Liver (tissue), 6 donors: ENCODE measurements at regions not wholly inside any gene's neighbourhood (a gene's known extent, or its start where the extent isn't known, plus 50 kb on each side); places are given as distances from the start of the nearest gene placed in this dataset.
"Not testable (repeated sequence)": the region's sequence is repeated elsewhere in the genome, so short reads cannot be mapped to it uniquely, and the experiment has no call there.

Experiments
- DNase-seq: peaks from one replicate; pipeline ENCODE4 v3.0.0-alpha.2; 2017; ENCODE audit warnings: low spot score
- H3K27ac ChIP-seq, 2 donors: one replicate each; pipeline ENCODE4 v1.7.0; 2013; ENCODE audit warnings: inconsistent platforms in 2 of 2, low read length in 2 of 2, control low read depth in 1 of 2, low read depth in 1 of 2, mild to moderate bottlenecking in 1 of 2
- H3K27me3 ChIP-seq, 4 donors: one replicate each; pipeline versions ENCODE4 v1.6.1 to v1.7.0; 2013; ENCODE audit warnings: low read length in 3 of 4, inconsistent platforms in 1 of 4, mild to moderate bottlenecking in 1 of 4, moderate library complexity in 1 of 4; ENCODE audit not compliant: control insufficient read depth in 4 of 4, insufficient read depth in 4 of 4
- H3K36me3 ChIP-seq, 4 donors: one replicate each; pipeline versions ENCODE4 v1.6.1 to v1.7.0; 2013; ENCODE audit warnings: low read length in 3 of 4, mild to moderate bottlenecking in 3 of 4, low read depth in 1 of 4, moderate library complexity in 1 of 4; ENCODE audit not compliant: control insufficient read depth in 4 of 4, insufficient read depth in 3 of 4
- H3K4me1 ChIP-seq, 4 donors: one replicate each; pipeline versions ENCODE4 v1.6.1 to v1.7.0; 2013; ENCODE audit warnings: low read length in 3 of 4, mild to moderate bottlenecking in 3 of 4, moderate library complexity in 1 of 4; ENCODE audit not compliant: control insufficient read depth in 4 of 4, insufficient read depth in 4 of 4
- H3K4me3 ChIP-seq, 3 donors: one replicate each; pipeline versions ENCODE4 v1.6.1 to v1.7.0; 2013; ENCODE audit warnings: low read length in 3 of 3, control low read depth in 1 of 3, low read depth in 1 of 3, mild to moderate bottlenecking in 1 of 3
- H3K9ac ChIP-seq, 2 donors: one replicate each; pipeline ENCODE4 v1.7.0; 2013; ENCODE audit warnings: low read length in 2 of 2, mild to moderate bottlenecking in 2 of 2, moderate library complexity in 2 of 2, control low read depth in 1 of 2, low read depth in 1 of 2
- H3K9me3 ChIP-seq, 4 donors: one replicate each; pipeline versions ENCODE4 v1.6.1 to v1.7.0; 2013; ENCODE audit warnings: low read length in 3 of 4; ENCODE audit not compliant: control insufficient read depth in 4 of 4
- WGBS: extraction: QIAGEN DNeasy Blood & Tissue Kit; methylation state at CpG from one replicate; pipeline ENCODE4 v1.1.7; 2013; 5-methylcytosine and 5-hydroxymethylcytosine counted together
- TF ChIP-seq, protein P1 (sequence below): IDR thresholded peaks from 2 replicates; pipeline ENCODE4 v1.6.1; 2016; ENCODE audit warnings: antibody characterized with exemption, mild to moderate bottlenecking
- donor health status: healthy.
- donor health status: healthy.
- donor health status: healthy.

DNA sequence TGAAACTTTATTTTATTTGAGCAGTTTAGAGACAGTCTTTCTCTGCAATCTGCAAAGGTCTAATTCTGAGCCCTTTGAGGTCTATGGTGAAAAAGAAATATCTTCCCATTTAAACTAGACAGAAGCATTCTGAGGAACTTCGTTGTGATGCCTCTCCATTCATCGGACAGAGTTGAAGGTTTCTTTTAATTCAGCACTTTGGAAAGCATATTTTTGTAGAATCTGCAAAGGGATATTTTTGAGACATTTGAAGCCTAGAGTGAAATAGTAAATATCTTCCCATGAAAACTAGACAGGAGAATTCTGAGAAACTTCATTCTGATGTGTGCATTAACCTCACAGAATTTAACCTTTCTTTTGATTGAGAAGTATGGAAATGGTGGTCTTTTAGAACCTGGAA is 3044.8 kb downstream of the TUBA3C start:
- not testable (repeated sequence) for H3K27me3 ChIP-seq, H3K36me3 ChIP-seq, H3K27ac ChIP-seq, H3K9me3 ChIP-seq, H3K9ac ChIP-seq, H3K4me1 ChIP-seq, H3K4me3 ChIP-seq, DNase-seq
- TF ChIP-seq, protein P1, sequence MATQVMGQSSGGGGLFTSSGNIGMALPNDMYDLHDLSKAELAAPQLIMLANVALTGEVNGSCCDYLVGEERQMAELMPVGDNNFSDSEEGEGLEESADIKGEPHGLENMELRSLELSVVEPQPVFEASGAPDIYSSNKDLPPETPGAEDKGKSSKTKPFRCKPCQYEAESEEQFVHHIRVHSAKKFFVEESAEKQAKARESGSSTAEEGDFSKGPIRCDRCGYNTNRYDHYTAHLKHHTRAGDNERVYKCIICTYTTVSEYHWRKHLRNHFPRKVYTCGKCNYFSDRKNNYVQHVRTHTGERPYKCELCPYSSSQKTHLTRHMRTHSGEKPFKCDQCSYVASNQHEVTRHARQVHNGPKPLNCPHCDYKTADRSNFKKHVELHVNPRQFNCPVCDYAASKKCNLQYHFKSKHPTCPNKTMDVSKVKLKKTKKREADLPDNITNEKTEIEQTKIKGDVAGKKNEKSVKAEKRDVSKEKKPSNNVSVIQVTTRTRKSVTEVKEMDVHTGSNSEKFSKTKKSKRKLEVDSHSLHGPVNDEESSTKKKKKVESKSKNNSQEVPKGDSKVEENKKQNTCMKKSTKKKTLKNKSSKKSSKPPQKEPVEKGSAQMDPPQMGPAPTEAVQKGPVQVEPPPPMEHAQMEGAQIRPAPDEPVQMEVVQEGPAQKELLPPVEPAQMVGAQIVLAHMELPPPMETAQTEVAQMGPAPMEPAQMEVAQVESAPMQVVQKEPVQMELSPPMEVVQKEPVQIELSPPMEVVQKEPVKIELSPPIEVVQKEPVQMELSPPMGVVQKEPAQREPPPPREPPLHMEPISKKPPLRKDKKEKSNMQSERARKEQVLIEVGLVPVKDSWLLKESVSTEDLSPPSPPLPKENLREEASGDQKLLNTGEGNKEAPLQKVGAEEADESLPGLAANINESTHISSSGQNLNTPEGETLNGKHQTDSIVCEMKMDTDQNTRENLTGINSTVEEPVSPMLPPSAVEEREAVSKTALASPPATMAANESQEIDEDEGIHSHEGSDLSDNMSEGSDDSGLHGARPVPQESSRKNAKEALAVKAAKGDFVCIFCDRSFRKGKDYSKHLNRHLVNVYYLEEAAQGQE, result peak; percentile 24
- 31% methylated on average over 2 of the region's 2 CpGs for WGBS

DNA sequence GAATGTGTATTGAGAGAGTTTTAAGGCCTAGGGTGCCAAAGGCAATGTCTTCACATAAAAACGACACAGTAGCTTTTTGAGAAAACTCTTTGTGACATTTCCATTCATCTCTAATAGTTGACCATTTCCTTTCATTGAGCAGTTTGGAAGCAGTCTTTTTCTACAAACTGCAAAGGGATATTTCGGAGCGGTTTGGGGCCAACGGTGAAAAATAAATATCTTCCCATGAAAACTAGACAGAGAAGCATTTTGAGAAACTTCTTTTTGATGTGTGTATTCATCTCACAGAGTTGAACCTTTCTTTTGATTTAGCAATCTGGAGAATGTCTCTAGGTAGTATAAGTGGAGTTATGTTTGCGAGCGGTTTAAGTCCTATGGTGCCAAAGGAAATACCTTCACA is 3052.9 kb downstream of the TUBA3C start:
- not testable (repeated sequence) for DNase-seq, H3K36me3 ChIP-seq, H3K9ac ChIP-seq, H3K9me3 ChIP-seq, H3K4me3 ChIP-seq, H3K27ac ChIP-seq, H3K4me1 ChIP-seq, H3K27me3 ChIP-seq
- 84% methylated on average over 5 of the region's 6 CpGs for WGBS

- not testable (repeated sequence) for H3K4me1 ChIP-seq, H3K4me3 ChIP-seq, DNase-seq, H3K36me3 ChIP-seq, H3K27me3 ChIP-seq, H3K9me3 ChIP-seq, H3K9ac ChIP-seq, H3K27ac ChIP-seq
- 47% methylated on average over 6 of the region's 6 CpGs for WGBS
Measured at GRCh38 chr13:16113391-16113790, 3068.2 kb downstream of the TUBA3C start.
